GM21447 (cell line): ENCODE measurements at regions not wholly inside any gene's neighbourhood (a gene's known extent, or its start where the extent isn't known, plus 50 kb on each side); places are given as distances from the start of the nearest gene placed in this dataset.
"Not testable (repeated sequence)": the region's sequence is repeated elsewhere in the genome, so short reads cannot be mapped to it uniquely, and the experiment has no call there.

Experiments used
- ATAC-seq: cut with Tn5 transposase; IDR thresholded peaks from one replicate; pipeline ENCODE4 v1.9.1; 2021; ENCODE audit not compliant: unreplicated experiment

- ATAC-seq: no peak
Observed at GRCh38 chr12:75685617-75686225, 174.3 kb upstream of the KRR1 start.

GRCh38 chr12:75684678-75685616 is 173.5 kb upstream of the KRR1 start:
- no peak for ATAC-seq

- not testable (repeated sequence) for ATAC-seq
Observed at GRCh38 chr12:75683995-75684586, 172.7 kb upstream of the KRR1 start.

GRCh38 chr12:75683220-75683619 is 171.8 kb upstream of the KRR1 start:
- ATAC-seq: no peak

- no peak for ATAC-seq
Observed at GRCh38 chr12:75677522-75677921, 166.1 kb upstream of the KRR1 start.

- ATAC-seq: no peak
Observed at GRCh38 chr12:75674393-75674792, 163.0 kb upstream of the KRR1 start.

GRCh38 chr12:75672200-75672599 is 160.8 kb upstream of the KRR1 start:
- no peak for ATAC-seq

- ATAC-seq: no peak
Observed at GRCh38 chr12:75670216-75670615, 158.8 kb upstream of the KRR1 start.

GRCh38 chr12:75666939-75667334 is 155.5 kb upstream of the KRR1 start:
- no peak for ATAC-seq

- ATAC-seq: no peak
Observed at GRCh38 chr12:75666126-75666938, 154.9 kb upstream of the KRR1 start.

GRCh38 chr12:75665216-75665615 is 153.8 kb upstream of the KRR1 start:
- no peak for ATAC-seq

- ATAC-seq: no peak
Observed at GRCh38 chr12:75662511-75663159, 151.2 kb upstream of the KRR1 start.

GRCh38 chr12:75661908-75662307 is 150.5 kb upstream of the KRR1 start:
- ATAC-seq: no peak

GRCh38 chr12:75660805-75661404 is 149.5 kb upstream of the KRR1 start:
- no peak for ATAC-seq

- no peak for ATAC-seq
Observed at GRCh38 chr12:75660107-75660530, 148.7 kb upstream of the KRR1 start.

GRCh38 chr12:75658901-75659823 is 147.8 kb upstream of the KRR1 start:
- ATAC-seq: no peak

- ATAC-seq: no peak
Observed at GRCh38 chr12:75658286-75658685, 146.9 kb upstream of the KRR1 start.

GRCh38 chr12:75657831-75658230 is 146.4 kb upstream of the KRR1 start:
- no peak for ATAC-seq

GRCh38 chr12:75657354-75657753 is 145.9 kb upstream of the KRR1 start:
- not testable (repeated sequence) for ATAC-seq
